Mesendoderm (in vitro differentiated cells): ENCODE measurements at regions not wholly inside any gene's neighbourhood (a gene's known extent, or its start where the extent isn't known, plus 50 kb on each side); places are given as distances from the start of the nearest gene placed in this dataset.
A peak's percentile ranks its signal among the peaks of the same experiment; 100 is the strongest.

Source experiments
- DNase-seq: peaks from one replicate; pipeline ENCODE4 v3.0.0; 2013
- H2AK5ac ChIP-seq: 2 replicates; pipeline ENCODE4 v1.6.1; 2013; ENCODE audit warnings: low read length, inconsistent platforms
- H2BK120ac ChIP-seq: 2 replicates; pipeline ENCODE4 v1.6.1; 2013; ENCODE audit warnings: low read depth, mild to moderate bottlenecking, low read length, moderate library complexity, mixed read lengths
- H2BK15ac ChIP-seq: replicated peaks from 2 replicates; pipeline ENCODE4 v1.6.1; 2013; ENCODE audit warnings: low read depth, mild to moderate bottlenecking, moderate library complexity
- H2BK5ac ChIP-seq: 2 replicates; pipeline ENCODE4 v1.6.1; 2013; ENCODE audit warnings: low read length, inconsistent platforms
- H3K18ac ChIP-seq: 2 replicates; pipeline ENCODE4 v1.6.1; 2013; ENCODE audit warnings: mild to moderate bottlenecking, low read length, mixed read lengths
- H3K23ac ChIP-seq: one replicate; pipeline ENCODE4 v1.6.1; 2013; ENCODE audit warnings: low read length
- H3K27ac ChIP-seq: 2 replicates; pipeline ENCODE4 v1.5.1; 2013; ENCODE audit warnings: low read depth, mild to moderate bottlenecking, inconsistent platforms, low read length, moderate library complexity
- H3K27me3 ChIP-seq: 2 replicates; pipeline ENCODE4 v1.6.1; 2013; ENCODE audit warnings: low read length, control low read depth, mild to moderate bottlenecking, inconsistent platforms; ENCODE audit not compliant: insufficient read depth, poor library complexity
- H3K36me3 ChIP-seq: 2 replicates; pipeline ENCODE4 v1.6.1; 2013; ENCODE audit warnings: low read length, inconsistent platforms; ENCODE audit not compliant: control insufficient read depth, insufficient read depth
- H3K4ac ChIP-seq: one replicate; pipeline ENCODE4 v1.6.1; 2013; ENCODE audit warnings: low read depth, mild to moderate bottlenecking, low read length, moderate library complexity
- H3K4me1 ChIP-seq: 2 replicates; pipeline ENCODE4 v1.6.1; 2013; ENCODE audit warnings: low read depth, low read length, inconsistent platforms; ENCODE audit not compliant: control insufficient read depth
- H3K4me2 ChIP-seq: 2 replicates; pipeline ENCODE4 v1.6.1; 2013; ENCODE audit warnings: low read length
- H3K4me3 ChIP-seq: 2 replicates; pipeline ENCODE4 v1.5.1; 2013; ENCODE audit warnings: mild to moderate bottlenecking, low read length
- H3K56ac ChIP-seq: one replicate; pipeline ENCODE4 v1.6.1; 2013; ENCODE audit warnings: low read length
- H3K79me1 ChIP-seq: 2 replicates; pipeline ENCODE4 v1.6.1; 2013; ENCODE audit warnings: low read length, inconsistent platforms
- H3K79me2 ChIP-seq: 2 replicates; pipeline ENCODE4 v1.6.1; 2013; ENCODE audit warnings: mild to moderate bottlenecking, low read length; ENCODE audit not compliant: control insufficient read depth, insufficient read depth
- H3K9ac ChIP-seq: 2 replicates; pipeline ENCODE4 v1.6.1; 2013; ENCODE audit warnings: low read length, inconsistent platforms
- H4K5ac ChIP-seq: one replicate; pipeline ENCODE4 v1.6.1; 2013; ENCODE audit warnings: low read length
- H4K8ac ChIP-seq: one replicate; pipeline ENCODE4 v1.6.1; 2013; ENCODE audit warnings: low read depth, mild to moderate bottlenecking, control low read depth, low read length, moderate library complexity
- WGBS: extraction: QIAGEN DNeasy Blood & Tissue Kit; methylation state at CpG from one replicate; pipeline ENCODE4 v1.1.7; 2013; ENCODE audit warnings: low lambda C conversion rate, missing lambda C conversion rate; ENCODE audit not compliant: insufficient coverage; ENCODE audit errors: extremely low coverage; 5-methylcytosine and 5-hydroxymethylcytosine counted together

DNA sequence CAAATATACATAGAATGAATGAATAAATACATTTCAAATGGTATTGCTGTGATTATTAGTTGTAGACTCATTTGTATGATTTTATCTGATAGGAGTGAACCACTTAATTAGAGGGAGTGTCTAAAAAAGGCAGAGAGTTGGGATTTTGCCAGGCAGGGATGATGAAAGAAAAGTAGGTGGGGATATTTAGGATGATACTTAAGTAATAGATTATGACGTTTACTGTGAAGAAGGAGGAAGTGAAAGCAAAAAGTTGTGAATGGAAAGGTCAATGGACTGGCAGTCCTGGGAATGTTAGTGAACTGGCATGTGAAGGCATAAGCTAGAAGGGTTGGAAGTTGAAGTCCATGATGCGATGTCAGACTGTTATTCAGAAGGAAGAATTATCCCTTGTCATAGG lies 917.1 kb downstream of the RAPGEF2 start:
- no peak overlapping the region for H2BK15ac ChIP-seq
- H3K23ac ChIP-seq = no peak overlapping the region
- H3K4ac ChIP-seq = no peak overlapping the region
- 100% methylated on average over 1 of the region's 2 CpGs for WGBS
- no peaks in the 10 kb centered on the region for H3K27me3 ChIP-seq
- H3K79me1 ChIP-seq = no peaks in the 10 kb centered on the region
- no peak for DNase-seq
- no peak overlapping the region for H2BK5ac ChIP-seq
- H3K79me2 ChIP-seq = no peaks in the 10 kb centered on the region
- H3K9ac ChIP-seq = no peak overlapping the region
- H3K18ac ChIP-seq = no peak overlapping the region
- H4K8ac ChIP-seq = no peak overlapping the region
- no peak overlapping the region for H3K4me3 ChIP-seq
- H2AK5ac ChIP-seq = no peak overlapping the region
- H2BK120ac ChIP-seq = no peak overlapping the region
- no peak overlapping the region for H3K27ac ChIP-seq
- H3K4me2 ChIP-seq = no peak overlapping the region
- no peak overlapping the region for H3K56ac ChIP-seq
- no peak overlapping the region for H4K5ac ChIP-seq
- no peaks in the 10 kb centered on the region for H3K4me1 ChIP-seq
- H3K36me3 ChIP-seq = no peaks in the 10 kb centered on the region

- Histone ChIP-seq H2BK15ac (no peak overlapping the region), H3K9ac (no peak overlapping the region)
- no CpG with 5 or more reads among the region's 3 CpGs for WGBS
These were observed 917.9 kb downstream of the RAPGEF2 start for GRCh38 chr4:160020804-160021203.

DNA sequence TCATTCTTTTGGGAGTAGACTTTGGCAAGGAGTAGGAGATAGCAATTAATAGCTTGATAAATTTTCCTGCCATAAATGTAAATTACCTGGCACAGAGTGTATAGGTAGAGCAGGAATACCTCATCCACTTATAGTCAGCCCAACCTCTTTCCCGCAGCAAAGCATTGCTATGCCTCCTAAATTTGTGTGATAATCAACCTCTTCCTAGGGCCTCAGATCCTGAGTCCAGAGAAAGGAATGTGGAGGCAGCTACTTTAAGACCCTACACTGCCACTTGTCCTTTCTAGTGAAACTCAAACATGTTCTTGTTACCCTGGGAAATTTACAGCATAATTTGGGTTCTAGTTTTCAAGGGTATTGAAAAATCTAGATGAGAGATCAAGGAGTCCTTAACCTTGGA lies 919.0 kb downstream of the RAPGEF2 start:
- no peak overlapping the region for H4K8ac ChIP-seq
- no peaks in the 10 kb centered on the region for H3K36me3 ChIP-seq
- no peaks in the 10 kb centered on the region for H3K79me1 ChIP-seq
- no peak overlapping the region for H3K27ac ChIP-seq
- H2AK5ac ChIP-seq = no peak overlapping the region
- no peak overlapping the region for H3K4me3 ChIP-seq
- H3K56ac ChIP-seq = no peak overlapping the region
- no peak overlapping the region for H2BK120ac ChIP-seq
- H3K4me2 ChIP-seq = no peak overlapping the region
- no peak overlapping the region for H3K18ac ChIP-seq
- no peak overlapping the region for H3K23ac ChIP-seq
- H4K5ac ChIP-seq = no peak overlapping the region
- H2BK15ac ChIP-seq = no peak overlapping the region
- no peak overlapping the region for H3K4ac ChIP-seq
- H2BK5ac ChIP-seq = no peak overlapping the region
- H3K9ac ChIP-seq = no peak overlapping the region
- DNase-seq = no peak
- H3K79me2 ChIP-seq = no peaks in the 10 kb centered on the region
- no CpG with 5 or more reads among the region's 1 CpG for WGBS
- no peaks in the 10 kb centered on the region for H3K4me1 ChIP-seq
- no peaks in the 10 kb centered on the region for H3K27me3 ChIP-seq

More at GRCh38 chr4:160020804-160021203, 917.9 kb downstream of the RAPGEF2 start:
- no peak overlapping the region for H3K4me2 ChIP-seq
- no peak overlapping the region for H4K8ac ChIP-seq
- H2BK5ac ChIP-seq = no peak overlapping the region
- no peaks in the 10 kb centered on the region for H3K27me3 ChIP-seq
- no peak overlapping the region for H2BK120ac ChIP-seq
- no peak overlapping the region for H3K56ac ChIP-seq
- no peak overlapping the region for H4K5ac ChIP-seq
- H2AK5ac ChIP-seq = no peak overlapping the region
- H3K79me2 ChIP-seq = no peaks in the 10 kb centered on the region
- H3K27ac ChIP-seq = no peak overlapping the region
- no peak overlapping the region for H3K23ac ChIP-seq
- no peak for DNase-seq
- H3K4me1 ChIP-seq = no peaks in the 10 kb centered on the region
- H3K79me1 ChIP-seq = no peaks in the 10 kb centered on the region
- no peak overlapping the region for H3K4me3 ChIP-seq
- no peak overlapping the region for H3K18ac ChIP-seq
- no peak overlapping the region for H3K4ac ChIP-seq
- H3K36me3 ChIP-seq = no peaks in the 10 kb centered on the region

DNA sequence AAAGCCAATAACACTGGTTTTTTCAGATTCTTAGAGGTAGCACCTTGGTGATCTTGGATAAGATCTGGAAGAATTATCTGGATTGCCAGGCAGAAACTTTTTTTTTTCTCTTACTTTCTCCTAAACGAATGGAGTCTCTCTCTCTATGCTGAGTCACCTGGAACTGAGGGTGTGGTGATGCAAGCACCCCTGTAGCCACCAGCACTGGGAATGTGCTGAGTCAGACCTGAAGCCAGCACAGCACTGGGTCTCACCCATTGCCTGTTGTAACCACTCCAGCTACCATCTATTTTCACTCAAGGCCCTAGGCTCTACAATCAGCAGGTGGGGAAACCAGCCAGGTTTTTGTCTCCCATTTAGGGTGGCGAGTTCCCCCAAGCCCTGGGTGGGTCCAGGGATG lies 923.8 kb downstream of the RAPGEF2 start:
- Histone ChIP-seq H3K79me2 (no peaks in the 10 kb centered on the region), H3K56ac (no peak overlapping the region), H3K4me2 (no peak overlapping the region), H3K23ac (no peak overlapping the region), H3K36me3 (no peaks in the 10 kb centered on the region), H3K4me1 (no peaks in the 10 kb centered on the region), H3K27ac (no peak overlapping the region), H3K18ac (peak overlapping the region; percentile 1), H2BK5ac (no peak overlapping the region), H3K27me3 (no peaks in the 10 kb centered on the region), H2AK5ac (no peak overlapping the region), H3K4me3 (no peak overlapping the region), H4K5ac (no peak overlapping the region), H2BK120ac (no peak overlapping the region), H3K79me1 (no peaks in the 10 kb centered on the region), H4K8ac (no peak overlapping the region), H2BK15ac (no peak overlapping the region), H3K9ac (no peak overlapping the region), H3K4ac (no peak overlapping the region)
- DNase-seq = peak; percentile 84
- no CpG with 5 or more reads among the region's 2 CpGs for WGBS

DNA sequence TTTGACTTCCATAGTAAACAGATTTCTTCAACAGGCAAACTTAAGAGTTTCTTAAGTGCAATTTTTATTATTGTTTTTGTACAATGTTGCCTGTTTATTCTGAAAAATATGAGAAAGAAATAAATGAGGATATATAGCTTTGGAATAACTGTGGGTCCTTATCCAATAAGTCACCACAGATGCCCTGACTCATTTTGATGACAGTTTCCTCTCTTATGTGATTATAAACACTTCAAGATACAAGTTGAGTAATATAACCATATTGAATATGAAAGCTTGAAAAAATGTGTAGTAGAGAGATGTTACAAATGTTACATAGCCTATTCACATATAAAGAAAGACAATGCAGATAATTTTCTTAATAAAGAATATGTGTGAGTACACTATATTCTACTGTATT lies 931.6 kb downstream of the RAPGEF2 start:
- no peaks in the 10 kb centered on the region for H3K27me3 ChIP-seq

GRCh38 chr4:160038615-160039014 lies 935.7 kb downstream of the RAPGEF2 start:
- H4K8ac ChIP-seq = no peak overlapping the region
- H3K4me1 ChIP-seq = no peaks in the 10 kb centered on the region
- H3K36me3 ChIP-seq = no peaks in the 10 kb centered on the region
- H2BK15ac ChIP-seq = no peak overlapping the region
- H3K18ac ChIP-seq = no peak overlapping the region
- no peak overlapping the region for H4K5ac ChIP-seq
- H2AK5ac ChIP-seq = no peak overlapping the region
- no peak for DNase-seq
- no peaks in the 10 kb centered on the region for H3K27me3 ChIP-seq
- H3K79me2 ChIP-seq = no peaks in the 10 kb centered on the region
- no peak overlapping the region for H3K9ac ChIP-seq
- no peak overlapping the region for H3K56ac ChIP-seq
- H3K27ac ChIP-seq = no peak overlapping the region
- no peak overlapping the region for H2BK120ac ChIP-seq
- H3K4ac ChIP-seq = no peak overlapping the region
- no peak overlapping the region for H3K23ac ChIP-seq
- no CpG with 5 or more reads among the region's 2 CpGs for WGBS
- H2BK5ac ChIP-seq = no peak overlapping the region
- H3K4me3 ChIP-seq = no peak overlapping the region
- no peaks in the 10 kb centered on the region for H3K79me1 ChIP-seq
- no peak overlapping the region for H3K4me2 ChIP-seq

More for the DNA sequence above, 931.6 kb downstream of the RAPGEF2 start:
- Histone ChIP-seq H3K27ac (no peak overlapping the region), H2BK120ac (no peak overlapping the region), H2AK5ac (no peak overlapping the region), H3K4ac (no peak overlapping the region), H3K4me1 (no peaks in the 10 kb centered on the region), H3K18ac (no peak overlapping the region), H3K4me2 (no peak overlapping the region), H3K79me2 (no peaks in the 10 kb centered on the region), H3K79me1 (no peaks in the 10 kb centered on the region), H3K36me3 (no peaks in the 10 kb centered on the region), H3K23ac (no peak overlapping the region), H3K4me3 (no peak overlapping the region), H3K9ac (no peak overlapping the region), H2BK15ac (no peak overlapping the region), H4K8ac (no peak overlapping the region), H4K5ac (no peak overlapping the region), H3K56ac (no peak overlapping the region), H2BK5ac (no peak overlapping the region)
- DNase-seq = no peak
